ENCODE measurements at regions not wholly inside any gene's neighbourhood (a gene's known extent, or its start where the extent isn't known, plus 50 kb on each side); places are given as distances from the start of the nearest gene placed in this dataset.
A peak's percentile ranks its signal among the peaks of the same experiment; 100 is the strongest.
"Not testable (repeated sequence)": the region's sequence is repeated elsewhere in the genome, so short reads cannot be mapped to it uniquely, and the experiment has no call there.

GRCh38 chr9:43089337-43089736 is 905.9 kb downstream of the SPATA31A6 start:
- no CpG with 5 or more reads among the region's 25 CpGs for WGBS, 2 donors (ENCODE audit: low coverage in 1 of 2)

GRCh38 chr9:43110376-43110775 is 926.9 kb downstream of the SPATA31A6 start:
- H3K4me3 ChIP-seq, H3K27ac ChIP-seq, H3K9me3 ChIP-seq, H3K36me3 ChIP-seq, ATAC-seq, H3K4me1 ChIP-seq, H3K27me3 ChIP-seq: not testable (repeated sequence)
- WGBS, 2 donors (ENCODE audit: low coverage in 1 of 2): 40 to 80% methylated on average over 1 of the region's 9 CpGs

More at GRCh38 chr9:43089337-43089736, 905.9 kb downstream of the SPATA31A6 start:
- not testable (repeated sequence) for H3K9me3 ChIP-seq, H3K4me3 ChIP-seq, ATAC-seq, H3K36me3 ChIP-seq, H3K27me3 ChIP-seq, H3K27ac ChIP-seq, H3K4me1 ChIP-seq

DNA sequence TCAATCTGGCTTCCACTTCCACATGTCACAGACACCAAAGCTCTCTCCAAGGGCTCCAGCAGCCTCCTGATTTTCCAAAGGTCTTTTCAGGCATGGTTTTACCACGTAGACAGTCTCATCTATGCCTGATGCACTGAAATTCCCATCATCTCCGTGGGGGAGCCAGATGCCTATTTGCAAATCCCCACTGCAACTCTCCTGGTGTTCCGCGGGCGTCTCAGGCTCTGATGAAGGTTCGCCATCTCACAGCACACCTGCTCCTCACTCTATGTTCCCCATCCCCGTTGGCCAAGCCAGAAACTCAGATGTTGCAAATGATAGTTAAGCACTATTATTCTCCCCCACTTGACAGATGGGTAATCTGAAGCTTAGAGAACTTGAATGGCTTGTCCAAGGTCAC is 929.4 kb downstream of the SPATA31A6 start:
- ATAC-seq, H3K27ac ChIP-seq, H3K4me3 ChIP-seq, H3K27me3 ChIP-seq, H3K36me3 ChIP-seq, H3K9me3 ChIP-seq: not testable (repeated sequence)
- 43 to 67% methylated on average over 2 to 7 of the region's 7 CpGs for WGBS, 2 donors (ENCODE audit: low coverage in 1 of 2)
- H3K4me1 ChIP-seq: peaks cover 0 to 11% (median 0%) of the 10 kb centered on the region in 3 donors

- H3K9me3 ChIP-seq, H3K27me3 ChIP-seq, H3K36me3 ChIP-seq, H3K4me3 ChIP-seq, ATAC-seq: not testable (repeated sequence)
- Histone ChIP-seq H3K27ac (peak overlapping the region in 2 of 4 donors; percentile 41 to 56), H3K4me1 (peaks cover 0 to 11% (median 0%) of the 10 kb centered on the region in 3 donors)
- 60% methylated on average over 1 of the region's 6 CpGs; no CpG with 5 or more reads in 1 of the 2 donors for WGBS, 2 donors (ENCODE audit: low coverage in 1 of 2)
Measured at GRCh38 chr9:43115813-43116229, 932.4 kb downstream of the SPATA31A6 start.

- not testable (repeated sequence) for H3K4me3 ChIP-seq, ATAC-seq, H3K27ac ChIP-seq, H3K36me3 ChIP-seq, H3K9me3 ChIP-seq, H3K27me3 ChIP-seq
- H3K4me1 ChIP-seq: peaks cover 0 to 11% (median 0%) of the 10 kb centered on the region in 3 donors
- WGBS, 2 donors (ENCODE audit: low coverage in 1 of 2): 53% methylated on average over 9 of the region's 11 CpGs; no CpG with 5 or more reads in 1 of the 2 donors
Measured at GRCh38 chr9:43118088-43118865, 934.8 kb downstream of the SPATA31A6 start.

GRCh38 chr9:43119565-43119964 is 936.1 kb downstream of the SPATA31A6 start:
- not testable (repeated sequence) for H3K4me3 ChIP-seq, H3K27me3 ChIP-seq, H3K27ac ChIP-seq, H3K9me3 ChIP-seq, H3K36me3 ChIP-seq, ATAC-seq
- WGBS, 2 donors (ENCODE audit: low coverage in 1 of 2): 71% methylated on average over 6 of the region's 7 CpGs; no CpG with 5 or more reads in 1 of the 2 donors
- peaks cover 0 to 11% (median 0%) of the 10 kb centered on the region in 3 donors for H3K4me1 ChIP-seq

DNA sequence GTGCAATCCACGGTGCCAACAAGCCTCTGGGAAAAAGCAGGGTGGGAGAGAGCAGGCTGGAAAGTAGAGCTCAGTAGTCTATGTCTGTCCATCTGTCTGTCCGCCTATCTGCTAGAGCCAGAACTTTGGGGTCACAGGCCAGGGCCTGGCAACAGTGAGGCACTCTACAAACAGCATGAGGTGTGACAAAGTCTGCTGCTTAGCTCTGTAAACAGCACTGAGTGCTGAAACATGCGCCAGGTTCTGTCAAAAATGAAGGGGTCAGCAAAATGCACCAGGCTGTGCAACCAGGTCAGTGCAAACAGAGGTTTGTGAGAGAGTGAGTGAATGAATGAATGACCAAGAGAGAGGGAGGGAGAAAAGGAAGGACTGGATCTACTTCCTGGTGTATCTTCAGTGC is 936.5 kb downstream of the SPATA31A6 start:
- not testable (repeated sequence) for H3K27me3 ChIP-seq, H3K36me3 ChIP-seq, H3K9me3 ChIP-seq, H3K4me3 ChIP-seq, ATAC-seq, H3K27ac ChIP-seq
- no CpG with 5 or more reads among the region's 3 CpGs for WGBS, 2 donors (ENCODE audit: low coverage in 1 of 2)
- H3K4me1 ChIP-seq: peaks cover 0 to 10% (median 0%) of the 10 kb centered on the region in 3 donors

GRCh38 chr9:43125894-43126293 is 942.4 kb downstream of the SPATA31A6 start:
- H3K36me3 ChIP-seq, ATAC-seq, H3K4me1 ChIP-seq, H3K27ac ChIP-seq, H3K27me3 ChIP-seq, H3K9me3 ChIP-seq: not testable (repeated sequence)
- peak overlapping the region in 1 of 2 donors; percentile 24 for H3K4me3 ChIP-seq
- 80% methylated on average over 1 of the region's 3 CpGs; no CpG with 5 or more reads in 1 of the 2 donors for WGBS, 2 donors (ENCODE audit: low coverage in 1 of 2)

DNA sequence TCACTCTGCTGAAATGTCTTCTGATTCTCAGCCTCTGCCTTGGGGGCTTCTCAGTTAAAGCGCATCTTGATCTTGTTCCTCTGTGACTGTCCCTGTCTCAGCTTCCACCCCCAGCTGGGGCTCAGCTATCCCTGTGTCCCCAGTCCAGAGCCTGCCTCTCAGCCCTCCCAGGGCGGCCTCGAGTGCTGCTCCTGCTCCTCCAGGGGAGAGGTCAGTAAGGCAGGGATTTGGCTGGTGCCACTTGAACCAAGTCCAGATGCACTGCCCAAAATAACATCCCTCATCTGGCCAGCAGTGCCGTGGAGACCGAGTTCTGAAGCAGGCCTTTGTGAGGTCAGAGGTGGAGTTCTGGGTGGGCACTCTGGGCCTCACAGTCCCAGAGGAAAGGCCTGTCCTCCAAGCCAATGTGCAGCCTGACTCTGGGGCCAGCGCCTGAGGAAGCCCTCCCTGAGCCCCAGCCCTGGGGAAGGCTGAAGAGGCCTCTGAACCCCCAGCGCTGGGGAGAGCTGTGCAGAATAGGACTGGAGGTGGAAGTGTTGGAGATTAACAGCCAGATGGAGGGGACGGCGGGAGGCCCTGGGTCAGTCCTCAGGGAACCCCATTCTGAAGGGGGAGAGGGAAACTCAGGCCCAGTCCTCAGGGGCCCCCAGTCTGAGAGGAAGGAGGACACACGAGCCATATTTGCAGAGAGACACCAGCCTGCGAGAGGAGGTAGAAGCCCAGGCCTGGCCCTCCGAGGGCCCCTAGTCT is 943.7 kb downstream of the SPATA31A6 start:
- H3K4me1 ChIP-seq, H3K36me3 ChIP-seq, H3K9me3 ChIP-seq, ATAC-seq, H3K27me3 ChIP-seq: not testable (repeated sequence)
- Histone ChIP-seq H3K4me3 (peak overlapping the region in 1 of 2 donors; percentile 24), H3K27ac (peak overlapping the region in 1 of 4 donors; percentile 6)
- WGBS, 2 donors (ENCODE audit: low coverage in 1 of 2): no CpG with 5 or more reads among the region's 12 CpGs

Data from gastroesophageal sphincter (tissue), 4 donors.